IMR-90 (cell line): ENCODE measurements at regions not wholly inside any gene's neighbourhood (a gene's known extent, or its start where the extent isn't known, plus 50 kb on each side); places are given as distances from the start of the nearest gene placed in this dataset.
"Not testable (repeated sequence)": the region's sequence is repeated elsewhere in the genome, so short reads cannot be mapped to it uniquely, and the experiment has no call there.

Experiments used
- BHLHE40 ChIP-seq: fragments of 150-350 bp; IDR thresholded peaks from 2 replicates; pipeline ENCODE4 v1.6.1; 2016; ENCODE audit warnings: mild to moderate bottlenecking, low read depth, low read length
- CEBPB ChIP-seq: IDR thresholded peaks from 2 replicates; pipeline ENCODE4 v1.6.1; 2012; ENCODE audit warnings: low read depth, low read length, improper control_type of control experiment
- CHD1 ChIP-seq: IDR thresholded peaks from 2 replicates; pipeline ENCODE4 v1.6.1; 2012; ENCODE audit warnings: low read depth, low read length, improper control_type of control experiment
- CTCF ChIP-seq: conservative IDR thresholded peaks from 2 replicates; pipeline ENCODE4 v1.5.1; 2012; ENCODE audit warnings: mild to moderate bottlenecking, low read depth, low read length, improper control_type of control experiment
- MAZ ChIP-seq: IDR thresholded peaks from 2 replicates; pipeline ENCODE4 v1.6.1; 2012; ENCODE audit warnings: low read depth, mild to moderate bottlenecking, low read length, improper control_type of control experiment, moderate library complexity, borderline replicate concordance
- POLR2A ChIP-seq: IDR thresholded peaks from 2 replicates; pipeline ENCODE4 v1.6.1; 2012; ENCODE audit warnings: mild to moderate bottlenecking, low read depth, low read length
- RCOR1 ChIP-seq: IDR thresholded peaks from 2 replicates; pipeline ENCODE4 v1.6.1; 2012; ENCODE audit warnings: mild to moderate bottlenecking, low read length, improper control_type of control experiment; ENCODE audit not compliant: insufficient replicate concordance
- RFX5 ChIP-seq: IDR thresholded peaks from 2 replicates; pipeline ENCODE4 v1.8.0; 2012; ENCODE audit warnings: low read depth, mild to moderate bottlenecking, low read length, moderate library complexity
- SMC3 ChIP-seq: fragments of 150-350 bp; IDR thresholded peaks from 2 replicates; pipeline ENCODE4 v1.6.1; 2016; ENCODE audit warnings: low read depth, mild to moderate bottlenecking, antibody characterized with exemption, low read length, moderate library complexity
- TF ChIP-seq, protein P1 (sequence below): fragments of 150-350 bp; IDR thresholded peaks from 2 replicates; pipeline ENCODE4 v1.6.1; 2016; ENCODE audit warnings: low read depth, mild to moderate bottlenecking, low read length, moderate library complexity, borderline replicate concordance

DNA sequence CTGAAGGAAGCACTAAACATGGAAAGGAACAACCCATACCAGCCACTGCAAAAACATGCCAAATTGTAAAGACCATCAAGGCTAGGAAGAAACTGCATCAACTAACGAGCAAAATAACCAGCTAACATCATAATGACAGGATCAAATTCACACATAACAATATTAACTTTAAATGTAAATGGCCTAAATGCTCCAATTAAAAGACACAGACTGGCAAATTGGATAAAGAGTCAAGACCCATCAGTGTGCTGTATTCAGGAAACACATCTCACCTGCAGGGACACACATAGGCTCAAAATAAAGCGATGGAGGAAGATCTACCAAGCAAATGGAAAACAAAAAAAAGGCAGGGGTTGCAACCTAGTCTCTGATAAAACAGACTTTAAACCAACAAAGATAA lies 113.5 kb upstream of the DLG1 start:
- not testable (repeated sequence) for TF ChIP-seq POLR2A, CTCF, SMC3, CHD1, CEBPB, BHLHE40, RCOR1, RFX5, MAZ
- TF ChIP-seq, protein P1, sequence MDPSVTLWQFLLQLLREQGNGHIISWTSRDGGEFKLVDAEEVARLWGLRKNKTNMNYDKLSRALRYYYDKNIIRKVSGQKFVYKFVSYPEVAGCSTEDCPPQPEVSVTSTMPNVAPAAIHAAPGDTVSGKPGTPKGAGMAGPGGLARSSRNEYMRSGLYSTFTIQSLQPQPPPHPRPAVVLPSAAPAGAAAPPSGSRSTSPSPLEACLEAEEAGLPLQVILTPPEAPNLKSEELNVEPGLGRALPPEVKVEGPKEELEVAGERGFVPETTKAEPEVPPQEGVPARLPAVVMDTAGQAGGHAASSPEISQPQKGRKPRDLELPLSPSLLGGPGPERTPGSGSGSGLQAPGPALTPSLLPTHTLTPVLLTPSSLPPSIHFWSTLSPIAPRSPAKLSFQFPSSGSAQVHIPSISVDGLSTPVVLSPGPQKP = not testable (repeated sequence)
